Tibial nerve (tissue), 4 donors: ENCODE measurements at regions not wholly inside any gene's neighbourhood (a gene's known extent, or its start where the extent isn't known, plus 50 kb on each side); places are given as distances from the start of the nearest gene placed in this dataset.

Experiments
- EP300 ChIP-seq, 2 donors: sonication (generic); formaldehyde crosslinking; IDR thresholded peaks; one replicate each; pipeline ENCODE4 v1.6.1; 2017; ENCODE audit warnings: antibody characterized with exemption in 2 of 2, mild to moderate bottlenecking in 1 of 2
- POLR2A ChIP-seq, 2 donors: fragments of 450-650 bp; IDR thresholded peaks; one replicate each; pipeline ENCODE4 v1.6.1; 2017; ENCODE audit warnings: antibody characterized with exemption in 2 of 2, mild to moderate bottlenecking in 2 of 2, moderate library complexity in 2 of 2
- TF ChIP-seq, protein P1 (sequence below), 5 experiments: fragments of 200-600 bp in 3 of 5; fragments of 450-650 bp in 2 of 5; sonication (generic) in 3 of 5; IDR thresholded peaks; one replicate each; pipeline ENCODE4 v1.5.1; 2016 to 2019; ENCODE audit warnings: antibody characterized with exemption in 5 of 5, mild to moderate bottlenecking in 3 of 5, moderate library complexity in 2 of 5

DNA sequence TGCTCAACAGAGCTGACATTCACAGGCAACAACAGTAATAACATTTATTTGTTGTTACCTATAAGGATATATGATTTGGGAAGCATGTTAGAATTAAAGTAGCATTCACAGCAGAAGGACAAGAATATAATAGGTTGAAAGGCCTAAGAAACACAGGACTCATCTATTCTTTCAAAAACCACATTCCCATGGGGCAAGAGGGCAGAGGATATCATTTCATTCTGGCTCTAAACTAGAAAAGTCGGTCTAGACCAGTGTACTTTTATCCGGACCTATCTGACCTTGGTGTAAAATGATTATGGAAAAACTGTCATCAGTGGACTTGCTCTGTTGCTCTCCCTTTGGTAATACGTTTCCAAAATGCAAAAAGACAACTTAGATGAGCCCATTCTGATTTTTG, 914.7 kb upstream of the CITED2 start:
- TF ChIP-seq, protein P1, sequence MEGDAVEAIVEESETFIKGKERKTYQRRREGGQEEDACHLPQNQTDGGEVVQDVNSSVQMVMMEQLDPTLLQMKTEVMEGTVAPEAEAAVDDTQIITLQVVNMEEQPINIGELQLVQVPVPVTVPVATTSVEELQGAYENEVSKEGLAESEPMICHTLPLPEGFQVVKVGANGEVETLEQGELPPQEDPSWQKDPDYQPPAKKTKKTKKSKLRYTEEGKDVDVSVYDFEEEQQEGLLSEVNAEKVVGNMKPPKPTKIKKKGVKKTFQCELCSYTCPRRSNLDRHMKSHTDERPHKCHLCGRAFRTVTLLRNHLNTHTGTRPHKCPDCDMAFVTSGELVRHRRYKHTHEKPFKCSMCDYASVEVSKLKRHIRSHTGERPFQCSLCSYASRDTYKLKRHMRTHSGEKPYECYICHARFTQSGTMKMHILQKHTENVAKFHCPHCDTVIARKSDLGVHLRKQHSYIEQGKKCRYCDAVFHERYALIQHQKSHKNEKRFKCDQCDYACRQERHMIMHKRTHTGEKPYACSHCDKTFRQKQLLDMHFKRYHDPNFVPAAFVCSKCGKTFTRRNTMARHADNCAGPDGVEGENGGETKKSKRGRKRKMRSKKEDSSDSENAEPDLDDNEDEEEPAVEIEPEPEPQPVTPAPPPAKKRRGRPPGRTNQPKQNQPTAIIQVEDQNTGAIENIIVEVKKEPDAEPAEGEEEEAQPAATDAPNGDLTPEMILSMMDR (IDR thresholded peaks at IDR 0.05), result no peak
- TF ChIP-seq EP300 (IDR thresholded peaks at IDR 0.05), result no peak
- no peak for TF ChIP-seq POLR2A (IDR thresholded peaks at IDR 0.05)
